ENCODE measurements at regions not wholly inside any gene's neighbourhood (a gene's known extent, or its start where the extent isn't known, plus 50 kb on each side); places are given as distances from the start of the nearest gene placed in this dataset.

DNA sequence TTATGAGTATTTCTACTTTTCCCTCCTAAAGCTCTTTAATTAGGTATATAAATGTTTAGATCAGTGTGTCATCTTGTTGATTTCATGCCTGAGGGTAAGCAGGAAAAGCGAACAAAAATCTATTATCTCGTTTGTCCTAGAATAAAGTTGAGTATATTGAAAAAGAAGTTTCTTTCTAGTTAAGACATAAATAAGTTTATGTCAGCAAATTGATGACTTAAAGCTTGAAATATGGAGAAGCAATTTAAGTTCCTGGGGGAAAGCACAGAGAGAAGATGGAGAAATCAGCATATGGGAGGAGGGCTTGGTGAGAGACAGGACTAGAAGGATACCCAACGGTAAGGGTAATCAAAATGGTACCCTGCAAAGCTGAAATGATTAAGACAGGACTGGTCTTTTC, 813.4 kb downstream of the MTRR start:
- Histone ChIP-seq H4K20me1 (ENCODE audit: insufficient read depth) (no peaks in the 10 kb centered on the region), H3K9ac (no peak overlapping the region), H3K4me3 (ENCODE audit: low read depth in 2 of 2, low read length in 1 of 2) (no peak overlapping the region), H3F3A (replicated peaks; ENCODE audit: insufficient read depth) (no peaks in the 10 kb centered on the region), H3K4me1 (ENCODE audit: control insufficient read depth in 1 of 2, insufficient read depth in 2 of 2, low read depth in 1 of 2, low read length in 1 of 2) (no peaks in the 10 kb centered on the region), H3K9me2 (no peaks in the 10 kb centered on the region), H3K4me2 (no peak overlapping the region), H3K27me3 (ENCODE audit: insufficient read depth) (no peaks in the 10 kb centered on the region), H3K27ac (ENCODE audit: low read depth in 2 of 2, low read length in 1 of 2) (no peak overlapping the region), H2AFZ (ENCODE audit: low read depth) (no peak overlapping the region), H3K9me3 (no peaks in the 10 kb centered on the region), H3K79me2 (ENCODE audit: insufficient read depth) (no peaks in the 10 kb centered on the region), H3K36me3 (replicated peaks in 1 of 2; ENCODE audit: control insufficient read depth in 1 of 2, insufficient read depth in 2 of 2, low read length in 1 of 2) (no peaks in the 10 kb centered on the region)
- DNase-seq: no peak
- CTCF ChIA-PET: no interaction called here
- 9% methylated on average over 3 of the region's 3 CpGs for WGBS (ENCODE audit: low lambda C conversion rate)
- no peak for TF ChIP-seq GABPA (IDR thresholded peaks at IDR 0.05; ENCODE audit: low read depth)
- no peak for TF ChIP-seq FOXJ3 (CRISPR knock-in tag; IDR thresholded peaks at IDR 0.05)
- TF ChIP-seq SMC3 (IDR thresholded peaks at IDR 0.05; ENCODE audit: low read depth, low read length): no peak
- no peak for TF ChIP-seq RAD21 (IDR thresholded peaks at IDR 0.05; ENCODE audit: low read length)
- TF ChIP-seq USF1 (IDR thresholded peaks at IDR 0.05; ENCODE audit: borderline replicate concordance, low read depth): no peak
- TF ChIP-seq IRF3 (IDR thresholded peaks at IDR 0.05; ENCODE audit: low read depth, low read length): no peak
- TF ChIP-seq TAF1 (IDR thresholded peaks at IDR 0.05; ENCODE audit: borderline replicate concordance, low read depth, low read length): no peak
- no peak for TF ChIP-seq EP300 (IDR thresholded peaks at IDR 0.05; ENCODE audit: borderline replicate concordance in 1 of 2, low read depth in 1 of 2, low read length in 1 of 2)
- TF ChIP-seq EZH2phosphoT487 (IDR thresholded peaks at IDR 0.05; ENCODE audit: borderline replicate concordance, low read depth): no peak
- TF ChIP-seq ZBTB33 (IDR thresholded peaks at IDR 0.05; ENCODE audit: borderline replicate concordance, low read depth): no peak
- TF ChIP-seq, protein P1, sequence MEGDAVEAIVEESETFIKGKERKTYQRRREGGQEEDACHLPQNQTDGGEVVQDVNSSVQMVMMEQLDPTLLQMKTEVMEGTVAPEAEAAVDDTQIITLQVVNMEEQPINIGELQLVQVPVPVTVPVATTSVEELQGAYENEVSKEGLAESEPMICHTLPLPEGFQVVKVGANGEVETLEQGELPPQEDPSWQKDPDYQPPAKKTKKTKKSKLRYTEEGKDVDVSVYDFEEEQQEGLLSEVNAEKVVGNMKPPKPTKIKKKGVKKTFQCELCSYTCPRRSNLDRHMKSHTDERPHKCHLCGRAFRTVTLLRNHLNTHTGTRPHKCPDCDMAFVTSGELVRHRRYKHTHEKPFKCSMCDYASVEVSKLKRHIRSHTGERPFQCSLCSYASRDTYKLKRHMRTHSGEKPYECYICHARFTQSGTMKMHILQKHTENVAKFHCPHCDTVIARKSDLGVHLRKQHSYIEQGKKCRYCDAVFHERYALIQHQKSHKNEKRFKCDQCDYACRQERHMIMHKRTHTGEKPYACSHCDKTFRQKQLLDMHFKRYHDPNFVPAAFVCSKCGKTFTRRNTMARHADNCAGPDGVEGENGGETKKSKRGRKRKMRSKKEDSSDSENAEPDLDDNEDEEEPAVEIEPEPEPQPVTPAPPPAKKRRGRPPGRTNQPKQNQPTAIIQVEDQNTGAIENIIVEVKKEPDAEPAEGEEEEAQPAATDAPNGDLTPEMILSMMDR (IDR thresholded peaks at IDR 0.05): no peak
- TF ChIP-seq FOSL2 (IDR thresholded peaks at IDR 0.05; ENCODE audit: borderline replicate concordance, low read depth): no peak
- TF ChIP-seq GATA2 (CRISPR knock-in tag; IDR thresholded peaks at IDR 0.05): no peak
- POLR2A ChIA-PET: no interaction called here

All from SK-N-SH (cell line).